Memory B cell (primary cell): ENCODE measurements at regions not wholly inside any gene's neighbourhood (a gene's known extent, or its start where the extent isn't known, plus 50 kb on each side); places are given as distances from the start of the nearest gene placed in this dataset.

Experiments
- ATAC-seq: fragments of 150-1000 bp; cut with Tn5 transposase; 2 replicates; pipeline ENCODE4 v1.10.0; 2021; ENCODE audit warnings: low read depth, mild to moderate bottlenecking, moderate library complexity
- DNase-seq, 2 donors: peaks; one replicate each; pipeline ENCODE4 v3.0.0; 2022; ENCODE audit warnings: low spot score in 2 of 2
- H3K27ac Mint-ChIP-seq: one replicate; pipeline ENCODE4 v1.8.0; 2022; ENCODE audit warnings: mild to moderate bottlenecking, moderate library complexity, mixed read lengths
- H3K27me3 Mint-ChIP-seq: one replicate; pipeline ENCODE4 v1.8.0; 2022; ENCODE audit warnings: mixed read lengths
- H3K36me3 Mint-ChIP-seq: one replicate; pipeline ENCODE4 v1.8.0; 2022; ENCODE audit warnings: mild to moderate bottlenecking, mixed read lengths
- H3K4me1 Mint-ChIP-seq: one replicate; pipeline ENCODE4 v1.8.0; 2022; ENCODE audit warnings: mixed read lengths
- H3K4me3 Mint-ChIP-seq: one replicate; pipeline ENCODE4 v1.8.0; 2022; ENCODE audit warnings: mild to moderate bottlenecking, moderate library complexity, mixed read lengths
- H3K9me3 Mint-ChIP-seq: one replicate; pipeline ENCODE4 v1.8.0; 2022; ENCODE audit warnings: mixed read lengths

DNA sequence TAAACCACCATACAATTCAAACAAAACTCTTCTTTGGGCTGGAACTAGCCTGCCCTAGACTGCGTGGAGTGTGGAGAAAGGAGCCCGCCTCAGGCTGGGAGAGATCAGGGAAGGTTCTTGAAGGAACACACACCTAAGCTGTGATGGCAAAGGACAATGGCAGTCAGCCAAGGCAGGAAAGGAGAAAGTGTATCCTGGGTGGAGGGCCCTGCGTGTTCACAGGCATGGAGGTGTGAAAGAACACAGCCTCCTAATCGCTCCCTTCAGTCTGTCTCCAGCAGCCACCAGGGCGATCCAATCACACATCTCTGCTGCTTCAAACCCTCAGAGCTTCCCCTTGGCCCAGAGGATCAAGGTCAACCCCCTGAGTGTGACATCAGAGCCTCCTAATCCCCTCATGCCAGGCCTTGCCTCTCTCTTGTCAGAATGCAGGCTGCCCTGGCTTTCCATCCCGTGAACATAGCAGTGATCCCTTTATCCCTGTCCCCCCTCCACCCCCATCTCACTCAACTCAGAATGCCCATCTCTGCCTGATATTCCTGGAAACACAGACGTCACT, 173.0 kb downstream of the KATNIP start:
- H3K4me1 Mint-ChIP-seq, result no peaks in the 10 kb centered on the region
- peaks cover 30% of the 10 kb centered on the region for H3K36me3 Mint-ChIP-seq
- no peak overlapping the region for H3K27ac Mint-ChIP-seq
- H3K4me3 Mint-ChIP-seq, result no peak overlapping the region
- no peaks in the 10 kb centered on the region for H3K9me3 Mint-ChIP-seq
- DNase-seq (no peak), ATAC-seq (no peak)
- no peaks in the 10 kb centered on the region for H3K27me3 Mint-ChIP-seq

DNA sequence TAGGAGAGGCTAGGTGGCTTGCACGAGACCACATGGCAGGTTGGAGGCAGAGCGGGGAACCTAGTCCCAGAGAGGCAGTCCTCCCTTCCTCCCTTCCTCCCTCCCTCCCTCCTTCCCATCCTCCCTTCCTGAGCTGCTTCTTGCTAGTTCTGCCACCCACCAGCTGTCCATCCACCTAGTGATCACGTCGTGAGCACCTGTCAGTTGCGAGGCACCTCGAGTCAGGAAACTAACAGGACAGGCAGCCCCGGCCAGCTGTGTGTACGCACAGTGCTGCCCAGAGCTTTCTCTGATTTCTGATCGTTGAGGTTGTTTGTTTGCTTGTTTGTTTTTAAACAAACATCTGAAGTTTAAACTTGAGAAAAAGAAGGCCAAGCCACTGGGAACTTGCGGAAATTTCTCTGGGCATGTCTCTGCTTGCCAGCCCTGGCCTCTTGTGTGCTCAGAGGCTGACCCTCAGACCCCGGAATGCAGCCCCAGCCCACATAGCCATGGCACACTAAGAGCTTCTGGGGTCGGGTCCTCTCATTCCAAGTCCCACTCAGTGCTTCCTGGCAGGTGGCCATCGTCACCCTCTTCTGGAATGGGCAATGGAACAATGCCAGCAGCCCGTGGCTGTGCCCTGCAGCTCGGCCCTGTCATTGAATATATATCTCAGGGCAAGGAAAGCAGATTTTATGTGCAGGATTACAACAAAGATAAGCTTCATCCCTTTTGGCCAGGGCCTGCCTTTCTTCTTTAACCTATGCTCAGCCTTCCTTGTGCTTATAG, 174.0 kb downstream of the KATNIP start:
- no peaks in the 10 kb centered on the region for H3K27me3 Mint-ChIP-seq
- H3K27ac Mint-ChIP-seq, result no peak overlapping the region
- H3K4me3 Mint-ChIP-seq, result no peak overlapping the region
- no peak for DNase-seq
- no peak for ATAC-seq
- H3K36me3 Mint-ChIP-seq, result peaks cover 30% of the 10 kb centered on the region
- no peaks in the 10 kb centered on the region for H3K4me1 Mint-ChIP-seq
- H3K9me3 Mint-ChIP-seq, result no peaks in the 10 kb centered on the region

- ATAC-seq (no peak), DNase-seq (no peak)
- Mint-ChIP-seq H3K27ac (no peak overlapping the region), H3K4me1 (peaks cover 1% of the 10 kb centered on the region), H3K36me3 (peaks cover 32% of the 10 kb centered on the region), H3K27me3 (no peaks in the 10 kb centered on the region), H3K4me3 (no peak overlapping the region), H3K9me3 (no peaks in the 10 kb centered on the region)
These were observed 174.7 kb downstream of the KATNIP start for GRCh38 chr16:27724482-27725235.

DNA sequence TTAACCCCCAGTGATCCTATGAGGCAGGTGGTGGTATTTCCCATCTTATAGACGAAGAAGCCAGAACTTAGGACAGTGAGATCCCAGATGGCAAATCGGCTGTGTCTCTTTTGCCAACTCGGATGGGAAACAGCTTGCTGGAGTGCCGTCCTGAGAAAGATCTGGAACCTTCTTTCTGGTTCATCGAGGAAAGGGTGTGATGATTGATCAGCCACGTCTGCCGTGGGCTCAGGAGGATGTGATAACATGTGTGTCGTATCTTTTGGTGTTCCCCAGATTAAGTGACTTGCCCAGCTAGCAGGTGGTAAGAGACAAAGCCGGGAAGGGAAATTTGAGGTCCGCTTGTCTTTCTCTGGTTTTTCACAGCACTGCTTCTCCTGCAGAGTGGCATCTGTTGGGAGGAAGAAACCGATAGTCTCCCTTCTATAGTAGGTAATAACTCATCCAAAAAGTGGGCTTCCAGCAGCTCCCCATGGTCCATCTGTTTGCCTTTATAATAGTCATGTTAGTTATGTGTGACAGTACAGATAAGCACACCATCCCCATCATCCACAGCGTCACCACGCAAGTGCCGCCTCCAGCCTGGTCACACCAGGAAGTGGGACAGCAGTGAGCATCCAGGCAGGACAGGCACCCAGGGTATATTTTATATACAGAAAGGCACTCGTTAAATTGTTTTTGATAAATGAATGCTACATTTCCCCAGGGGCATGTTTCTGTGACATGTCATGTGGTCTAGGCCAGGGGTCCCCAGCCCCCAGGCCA, 175.5 kb downstream of the KATNIP start:
- peaks cover 3% of the 10 kb centered on the region for H3K4me1 Mint-ChIP-seq
- no peak overlapping the region for H3K4me3 Mint-ChIP-seq
- no peak overlapping the region for H3K27ac Mint-ChIP-seq
- H3K36me3 Mint-ChIP-seq, result peaks cover 32% of the 10 kb centered on the region
- ATAC-seq (no peak), DNase-seq (no peak)
- no peaks in the 10 kb centered on the region for H3K9me3 Mint-ChIP-seq
- H3K27me3 Mint-ChIP-seq, result no peaks in the 10 kb centered on the region

- Mint-ChIP-seq H3K9me3 (no peaks in the 10 kb centered on the region), H3K27ac (no peak overlapping the region), H3K4me1 (peaks cover 3% of the 10 kb centered on the region), H3K27me3 (no peaks in the 10 kb centered on the region), H3K4me3 (no peak overlapping the region), H3K36me3 (peaks cover 33% of the 10 kb centered on the region)
- ATAC-seq (no peak), DNase-seq (no peak)
These were observed 176.8 kb downstream of the KATNIP start for GRCh38 chr16:27726621-27727261.

DNA sequence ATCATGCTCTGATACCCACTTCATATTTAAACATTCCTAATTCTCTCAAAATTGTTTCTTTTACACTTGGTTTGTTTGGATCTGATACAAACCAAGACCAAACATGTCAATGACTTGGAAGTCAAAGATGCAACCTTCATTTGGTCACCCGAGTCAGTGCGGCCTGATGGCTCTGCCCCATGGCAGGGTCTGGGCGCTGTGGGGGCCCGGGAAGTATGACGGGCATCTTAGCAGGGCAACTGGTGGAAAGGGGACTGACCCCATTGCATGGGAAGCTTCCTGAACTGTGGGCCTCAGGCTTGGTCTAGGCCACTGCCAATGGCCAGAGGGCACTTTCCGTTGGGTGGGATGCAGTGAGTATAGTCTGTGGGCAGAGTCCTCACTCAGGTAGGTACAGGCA, 178.0 kb downstream of the KATNIP start:
- H3K27me3 Mint-ChIP-seq, result no peaks in the 10 kb centered on the region
- no peak overlapping the region for H3K27ac Mint-ChIP-seq
- H3K9me3 Mint-ChIP-seq, result no peaks in the 10 kb centered on the region
- no peak overlapping the region for H3K4me3 Mint-ChIP-seq
- H3K36me3 Mint-ChIP-seq, result peaks cover 27% of the 10 kb centered on the region
- DNase-seq (no peak), ATAC-seq (no peak)
- peaks cover 3% of the 10 kb centered on the region for H3K4me1 Mint-ChIP-seq

DNA sequence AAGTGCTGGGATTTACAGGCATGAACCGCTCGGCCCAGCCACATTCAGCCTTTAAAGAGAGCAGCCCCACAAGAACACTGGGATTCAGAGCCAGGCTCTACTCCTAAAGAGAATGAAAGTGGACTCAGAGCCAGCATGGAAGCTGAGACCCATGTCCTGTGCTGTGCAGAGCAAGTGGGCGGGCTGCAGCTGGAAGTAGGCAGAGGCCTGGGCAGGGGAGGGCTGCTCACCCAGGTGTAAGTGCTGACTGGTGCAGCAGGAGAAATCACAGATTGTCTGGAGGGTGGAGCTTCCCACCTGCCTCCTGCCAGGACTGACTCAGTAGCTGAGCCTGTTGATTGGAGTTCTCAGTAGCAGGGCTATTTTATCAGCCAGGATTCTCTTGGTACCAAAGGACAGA, 178.7 kb downstream of the KATNIP start:
- no peak for DNase-seq
- peaks cover 3% of the 10 kb centered on the region for H3K4me1 Mint-ChIP-seq
- no peak overlapping the region for H3K4me3 Mint-ChIP-seq
- H3K27ac Mint-ChIP-seq, result no peak overlapping the region
- no peaks in the 10 kb centered on the region for H3K9me3 Mint-ChIP-seq
- H3K36me3 Mint-ChIP-seq, result peaks cover 21% of the 10 kb centered on the region
- H3K27me3 Mint-ChIP-seq, result no peaks in the 10 kb centered on the region
- no peak for ATAC-seq

DNA sequence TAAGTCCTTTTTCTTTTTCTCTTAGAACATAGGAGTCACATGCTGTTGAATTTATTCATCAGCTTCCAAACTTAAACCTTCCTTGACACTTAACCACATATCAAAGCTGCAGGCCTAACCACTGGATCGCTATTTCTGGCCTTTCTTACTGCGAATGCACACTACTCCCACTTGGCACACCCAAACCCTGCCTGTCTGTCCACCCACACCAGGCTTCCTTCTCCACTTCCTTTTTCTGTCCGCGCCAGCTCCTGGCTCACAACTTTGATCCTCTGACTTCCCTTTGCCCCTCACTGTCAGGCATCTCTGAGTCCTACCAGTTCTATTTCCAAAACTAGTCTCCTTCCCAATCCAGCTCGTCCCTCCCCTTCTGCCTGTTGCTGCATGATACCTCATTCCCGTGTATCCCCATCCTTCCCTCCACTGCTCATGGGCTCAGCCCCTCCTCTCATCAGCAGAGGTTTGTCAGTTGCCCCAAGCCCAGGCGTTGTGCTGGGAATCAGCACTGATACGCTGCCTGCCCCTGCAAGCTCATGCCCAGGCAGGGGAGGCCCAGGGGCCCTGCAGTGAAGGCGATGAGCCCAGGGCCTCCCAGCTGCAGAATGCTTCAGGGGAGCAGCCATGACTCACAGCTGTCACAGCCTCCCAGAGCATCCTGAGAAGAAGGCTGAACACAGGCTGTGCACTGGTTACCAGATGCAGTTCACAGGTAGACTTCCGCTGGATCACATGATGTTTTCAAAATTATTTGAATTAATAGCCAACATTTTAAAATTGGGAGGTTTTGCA, 179.8 kb downstream of the KATNIP start:
- Mint-ChIP-seq H3K9me3 (no peaks in the 10 kb centered on the region), H3K36me3 (peaks cover 16% of the 10 kb centered on the region), H3K27me3 (no peaks in the 10 kb centered on the region), H3K27ac (no peak overlapping the region), H3K4me1 (peaks cover 3% of the 10 kb centered on the region), H3K4me3 (no peak overlapping the region)
- no peak for DNase-seq
- ATAC-seq, result no peak

GRCh38 chr16:27730661-27731210, 180.8 kb downstream of the KATNIP start:
- DNase-seq (no peak), ATAC-seq (no peak)
- H3K27ac Mint-ChIP-seq, result no peak overlapping the region
- H3K4me1 Mint-ChIP-seq, result peaks cover 3% of the 10 kb centered on the region
- no peak overlapping the region for H3K4me3 Mint-ChIP-seq
- H3K9me3 Mint-ChIP-seq, result no peaks in the 10 kb centered on the region
- H3K27me3 Mint-ChIP-seq, result no peaks in the 10 kb centered on the region
- H3K36me3 Mint-ChIP-seq, result peaks cover 18% of the 10 kb centered on the region

- H3K4me3 Mint-ChIP-seq, result no peak overlapping the region
- no peaks in the 10 kb centered on the region for H3K9me3 Mint-ChIP-seq
- H3K4me1 Mint-ChIP-seq, result no peaks in the 10 kb centered on the region
- no peak for DNase-seq
- H3K27ac Mint-ChIP-seq, result no peak overlapping the region
- H3K27me3 Mint-ChIP-seq, result no peaks in the 10 kb centered on the region
- H3K36me3 Mint-ChIP-seq, result peaks cover 29% of the 10 kb centered on the region
- no peak for ATAC-seq
These were observed 185.1 kb downstream of the KATNIP start for GRCh38 chr16:27735031-27735430.

DNA sequence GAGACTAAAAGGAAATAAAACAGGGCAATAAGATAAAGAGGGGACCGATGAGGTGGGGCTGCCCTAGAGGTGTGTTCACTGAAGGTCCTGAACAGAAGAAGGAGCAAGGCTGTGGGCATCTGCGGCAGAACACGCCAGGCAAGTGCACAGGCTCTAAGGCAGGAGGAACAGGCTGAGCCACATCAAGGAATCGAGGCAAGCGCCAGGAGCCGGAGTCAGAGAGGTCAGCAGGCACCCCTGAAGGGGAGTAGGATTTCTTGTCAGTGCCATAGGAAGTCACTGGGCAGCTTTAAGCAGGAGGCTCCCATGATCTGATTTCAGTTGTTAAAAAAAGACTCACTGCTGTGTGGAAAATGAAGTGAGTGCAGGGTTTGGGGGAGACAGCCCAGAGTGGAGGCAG, 186.5 kb downstream of the KATNIP start:
- Mint-ChIP-seq H3K27me3 (no peaks in the 10 kb centered on the region), H3K4me1 (no peaks in the 10 kb centered on the region), H3K4me3 (no peak overlapping the region), H3K27ac (no peak overlapping the region), H3K36me3 (peaks cover 28% of the 10 kb centered on the region), H3K9me3 (no peaks in the 10 kb centered on the region)
- DNase-seq (no peak), ATAC-seq (no peak)

GRCh38 chr16:27737513-27737912, 187.6 kb downstream of the KATNIP start:
- DNase-seq, result no peak
- H3K27me3 Mint-ChIP-seq, result no peaks in the 10 kb centered on the region
- no peaks in the 10 kb centered on the region for H3K9me3 Mint-ChIP-seq
- ATAC-seq, result no peak
- peak overlapping the region; percentile 35 for H3K27ac Mint-ChIP-seq
- no peaks in the 10 kb centered on the region for H3K4me1 Mint-ChIP-seq
- H3K4me3 Mint-ChIP-seq, result no peak overlapping the region
- H3K36me3 Mint-ChIP-seq, result peaks cover 31% of the 10 kb centered on the region
